ENCODE measurements at regions not wholly inside any gene's neighbourhood (a gene's known extent, or its start where the extent isn't known, plus 50 kb on each side); places are given as distances from the start of the nearest gene placed in this dataset.
"Not testable (repeated sequence)": the region's sequence is repeated elsewhere in the genome, so short reads cannot be mapped to it uniquely, and the experiment has no call there.

DNA sequence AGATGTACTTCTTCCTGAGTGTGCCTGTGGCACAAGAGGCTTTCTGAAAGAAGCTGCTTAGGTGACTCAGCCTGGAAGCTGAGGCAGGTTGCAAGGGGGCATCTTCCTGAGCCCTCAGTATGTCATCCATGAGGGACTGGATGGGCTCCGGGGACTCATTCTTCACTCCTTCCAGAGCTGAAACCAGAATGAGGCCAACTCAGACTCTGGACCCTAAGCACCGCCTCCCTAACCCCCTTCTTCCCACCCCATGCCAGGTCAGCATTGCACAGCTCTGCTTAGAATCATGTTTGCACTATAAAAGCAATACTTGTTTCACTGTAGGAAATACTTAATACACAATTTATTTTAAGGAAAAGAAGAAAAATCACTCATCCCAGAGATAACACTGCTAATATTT is 138.3 kb downstream of the KLRB1 start:
- not testable (repeated sequence) for DNase-seq (ENCODE audit: low spot score)
- in situ Hi-C loops (cut with MboI; ENCODE audit: low pct_unique_long_range_greater_than_20kb, low sequenced_read_pairs, unreplicated experiment), result loop anchor here (25.0 kb wide), 2 partner anchors 118 to 132 kb away; no protein-coding TSS in a partner anchor

DNA sequence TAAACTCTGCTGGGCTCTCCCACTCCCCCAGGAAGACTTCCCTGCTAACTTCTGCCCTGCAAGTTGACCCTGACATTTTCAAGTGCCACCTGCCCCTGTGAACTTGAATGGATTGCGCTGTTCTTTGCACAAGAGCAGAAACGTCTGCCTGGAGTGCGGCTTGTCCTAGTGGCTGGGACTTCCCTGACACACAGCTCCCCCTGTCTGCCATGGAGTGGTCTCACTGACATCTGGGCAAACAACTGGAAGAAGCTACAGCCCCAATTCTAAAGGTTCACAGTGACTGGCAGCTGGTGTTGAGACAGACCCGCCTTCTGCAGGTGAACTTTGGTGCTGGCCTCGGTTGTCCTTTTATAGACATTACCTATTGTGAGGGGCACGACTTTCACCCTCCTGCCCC is 138.7 kb downstream of the KLRB1 start:
- in situ Hi-C loops (cut with MboI; ENCODE audit: low pct_unique_long_range_greater_than_20kb, low sequenced_read_pairs, unreplicated experiment), result loop anchor here (25.0 kb wide), 2 partner anchors 118 to 132 kb away; no protein-coding TSS in a partner anchor
- DNase-seq (ENCODE audit: low spot score), result not testable (repeated sequence)
- TF ChIP-seq, protein P1, sequence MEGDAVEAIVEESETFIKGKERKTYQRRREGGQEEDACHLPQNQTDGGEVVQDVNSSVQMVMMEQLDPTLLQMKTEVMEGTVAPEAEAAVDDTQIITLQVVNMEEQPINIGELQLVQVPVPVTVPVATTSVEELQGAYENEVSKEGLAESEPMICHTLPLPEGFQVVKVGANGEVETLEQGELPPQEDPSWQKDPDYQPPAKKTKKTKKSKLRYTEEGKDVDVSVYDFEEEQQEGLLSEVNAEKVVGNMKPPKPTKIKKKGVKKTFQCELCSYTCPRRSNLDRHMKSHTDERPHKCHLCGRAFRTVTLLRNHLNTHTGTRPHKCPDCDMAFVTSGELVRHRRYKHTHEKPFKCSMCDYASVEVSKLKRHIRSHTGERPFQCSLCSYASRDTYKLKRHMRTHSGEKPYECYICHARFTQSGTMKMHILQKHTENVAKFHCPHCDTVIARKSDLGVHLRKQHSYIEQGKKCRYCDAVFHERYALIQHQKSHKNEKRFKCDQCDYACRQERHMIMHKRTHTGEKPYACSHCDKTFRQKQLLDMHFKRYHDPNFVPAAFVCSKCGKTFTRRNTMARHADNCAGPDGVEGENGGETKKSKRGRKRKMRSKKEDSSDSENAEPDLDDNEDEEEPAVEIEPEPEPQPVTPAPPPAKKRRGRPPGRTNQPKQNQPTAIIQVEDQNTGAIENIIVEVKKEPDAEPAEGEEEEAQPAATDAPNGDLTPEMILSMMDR (IDR thresholded peaks at IDR 0.05; ENCODE audit: extremely low read depth, insufficient read depth, missing control alignments), result peak; percentile 43

DNA sequence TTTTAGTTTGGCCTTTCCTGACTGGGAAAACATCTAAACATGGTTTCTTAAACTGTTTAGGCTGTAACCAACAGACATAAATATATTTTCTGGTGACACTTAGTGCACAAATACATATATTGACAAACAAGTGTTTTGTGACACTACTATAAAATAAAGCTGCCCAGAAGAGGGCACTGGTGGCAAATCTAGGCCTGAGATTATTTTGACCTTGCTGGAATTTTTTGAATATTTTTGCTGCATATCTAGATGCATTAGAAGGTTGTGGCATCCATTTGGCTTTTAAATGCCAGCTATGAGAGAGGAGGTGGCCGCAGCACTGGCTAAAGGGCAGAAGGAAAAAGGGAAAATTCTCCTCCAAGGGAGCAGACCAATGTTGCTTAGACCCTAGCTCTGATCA is 139.6 kb downstream of the KLRB1 start:
- in situ Hi-C loops (cut with MboI; ENCODE audit: low pct_unique_long_range_greater_than_20kb, low sequenced_read_pairs, unreplicated experiment), result loop anchor here (25.0 kb wide), 2 partner anchors 119 to 131 kb away; no protein-coding TSS in a partner anchor
- DNase-seq (ENCODE audit: low spot score), result not testable (repeated sequence)
- TF ChIP-seq, protein P1 (IDR thresholded peaks at IDR 0.05; ENCODE audit: extremely low read depth, insufficient read depth, missing control alignments), result peak; percentile 17

DNA sequence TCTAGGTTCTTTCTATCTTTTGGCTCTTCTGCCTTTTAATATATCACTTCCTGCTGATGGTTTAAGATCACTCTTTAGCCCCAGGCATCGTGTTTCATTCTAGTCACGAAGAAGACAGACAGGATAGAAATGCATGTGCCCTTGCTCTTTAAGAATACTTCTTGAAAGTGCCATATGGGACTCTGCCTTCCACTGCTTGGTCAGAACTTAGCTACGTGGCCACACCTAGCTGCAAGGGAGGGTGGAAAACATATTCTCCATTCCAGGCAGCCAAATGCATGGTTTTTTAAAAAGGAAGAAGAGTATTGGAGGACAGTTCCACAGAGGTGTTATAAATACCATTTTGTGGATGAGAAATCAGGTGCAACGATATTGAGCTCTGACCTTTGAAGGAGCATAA is 143.3 kb downstream of the KLRB1 start:
- no peak for DNase-seq (ENCODE audit: low spot score)
- TF ChIP-seq, protein P1 (IDR thresholded peaks at IDR 0.05; ENCODE audit: extremely low read depth, insufficient read depth, missing control alignments), result no peak
- in situ Hi-C loops (cut with MboI; ENCODE audit: low pct_unique_long_range_greater_than_20kb, low sequenced_read_pairs, unreplicated experiment), result loop anchor here (25.0 kb wide), 2 partner anchors 123 to 127 kb away; no protein-coding TSS in a partner anchor

DNA sequence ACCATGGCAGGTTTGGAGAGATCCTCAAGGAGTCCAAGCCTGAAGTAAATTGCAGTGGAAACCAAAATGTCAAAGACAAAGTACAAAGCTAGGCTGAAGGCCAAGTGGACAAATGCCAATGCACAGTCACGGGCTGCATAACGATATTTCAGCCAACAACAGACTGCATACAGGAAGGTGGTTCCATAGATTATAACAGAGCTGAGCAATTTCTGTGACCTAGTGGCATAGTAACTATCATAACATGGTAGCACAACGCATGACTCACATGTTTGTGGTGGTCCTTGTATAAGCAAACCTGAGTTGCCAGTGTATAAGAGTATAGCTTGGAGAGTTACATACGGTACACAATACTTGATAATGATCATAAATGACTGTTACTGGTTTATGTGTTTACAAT is 152.2 kb downstream of the KLRB1 start:
- DNase-seq (ENCODE audit: low spot score), result not testable (repeated sequence)
- in situ Hi-C loops (cut with MboI; ENCODE audit: low pct_unique_long_range_greater_than_20kb, low sequenced_read_pairs, unreplicated experiment), result loop anchor here (25.0 kb wide), 2 partner anchors 118 to 132 kb away; no protein-coding TSS in a partner anchor

DNA sequence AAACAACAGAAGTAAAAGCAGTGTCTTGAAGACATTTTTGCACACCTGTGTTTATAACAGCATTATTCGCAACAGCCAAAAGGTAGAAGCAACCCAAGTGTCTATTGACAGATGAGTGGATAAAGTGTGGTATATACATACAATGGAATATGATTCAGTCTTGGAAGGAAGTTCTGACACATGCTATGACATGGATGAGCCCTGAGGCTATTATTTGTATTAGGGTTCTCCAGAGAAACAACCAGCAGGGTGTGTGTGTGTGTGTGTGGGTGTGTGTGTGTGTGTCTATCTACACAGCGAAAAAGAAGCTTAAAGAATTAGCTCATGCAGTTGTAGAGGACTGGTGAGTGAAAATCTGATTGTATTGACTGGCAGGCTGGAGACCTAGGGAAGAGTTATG is 153.7 kb downstream of the KLRB1 start:
- not testable (repeated sequence) for DNase-seq (ENCODE audit: low spot score)
- in situ Hi-C loops (cut with MboI; ENCODE audit: low pct_unique_long_range_greater_than_20kb, low sequenced_read_pairs, unreplicated experiment), result loop anchor here (25.0 kb wide), 2 partner anchors 117 to 133 kb away; no protein-coding TSS in a partner anchor

DNA sequence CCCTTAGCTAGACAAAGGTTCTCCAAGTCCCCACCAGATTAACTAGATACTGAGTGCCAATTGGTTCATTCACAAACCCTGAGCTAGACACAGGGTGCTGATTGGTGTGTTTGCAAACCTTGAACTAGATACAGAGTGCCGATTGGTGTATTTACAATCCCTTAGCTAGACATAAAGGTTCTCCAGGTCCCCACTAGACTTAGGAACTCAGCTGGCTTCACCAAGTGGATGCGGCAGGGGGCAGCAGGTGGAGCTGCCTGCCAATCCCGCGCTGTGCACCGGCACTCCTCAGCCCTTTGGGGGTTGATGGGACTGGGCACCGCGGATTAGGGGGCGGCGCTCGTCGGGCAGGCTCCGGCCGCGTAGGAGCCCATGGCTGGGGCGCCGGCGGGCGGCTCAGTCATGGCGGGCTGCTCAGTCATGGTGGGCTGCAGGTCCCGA is 157.6 kb downstream of the KLRB1 start:
- not testable (repeated sequence) for DNase-seq (ENCODE audit: low spot score)
- in situ Hi-C loops (cut with MboI; ENCODE audit: low pct_unique_long_range_greater_than_20kb, low sequenced_read_pairs, unreplicated experiment), result loop anchor here (25.0 kb wide), 2 partner anchors 113 to 137 kb away; no protein-coding TSS in a partner anchor

DNA sequence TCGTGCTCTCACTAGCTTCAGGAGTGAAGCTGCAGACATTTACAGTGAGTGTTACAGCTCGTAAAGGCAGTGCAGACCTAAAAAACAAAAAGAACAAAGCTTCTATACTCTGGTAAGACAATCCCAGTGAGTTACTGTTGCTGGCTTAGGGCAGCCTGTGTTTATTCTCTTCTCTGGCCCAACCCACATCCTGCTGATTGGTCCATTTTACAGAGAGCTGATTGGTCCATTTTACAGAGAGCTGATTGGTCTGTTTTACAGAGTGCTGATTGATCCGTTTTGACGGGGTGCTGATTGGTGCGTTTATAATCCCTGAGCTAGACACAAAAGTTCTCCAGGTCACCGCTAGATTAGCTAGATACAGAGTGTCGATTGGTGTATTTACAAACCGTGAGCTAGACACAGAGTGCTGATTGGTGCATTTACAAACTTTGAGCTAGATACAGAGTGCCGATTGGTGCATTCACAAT is 158.0 kb downstream of the KLRB1 start:
- in situ Hi-C loops (cut with MboI; ENCODE audit: low pct_unique_long_range_greater_than_20kb, low sequenced_read_pairs, unreplicated experiment), result loop anchor here (25.0 kb wide), 2 partner anchors 112 to 138 kb away; no protein-coding TSS in a partner anchor
- DNase-seq (ENCODE audit: low spot score), result not testable (repeated sequence)

DNA sequence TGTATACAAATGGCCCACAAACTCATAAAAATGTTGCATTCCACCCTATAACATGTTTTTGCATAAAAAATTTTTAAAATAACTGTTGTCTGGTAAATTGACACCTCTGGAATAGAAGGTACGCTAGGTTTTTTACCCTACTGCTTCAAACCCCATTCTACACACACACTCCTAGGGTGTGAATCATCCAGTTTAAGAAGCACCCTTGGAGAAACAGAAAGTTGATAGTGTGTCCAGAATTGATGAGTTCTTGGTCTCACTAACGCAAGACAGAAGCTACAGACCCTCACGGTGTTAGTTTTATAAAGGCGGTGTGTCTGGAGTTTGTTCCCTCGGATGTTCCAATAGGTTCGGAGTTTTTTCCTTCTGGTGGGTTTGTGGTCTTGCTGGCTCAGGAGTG is 158.5 kb downstream of the KLRB1 start:
- TF ChIP-seq, protein P1 (IDR thresholded peaks at IDR 0.05; ENCODE audit: extremely low read depth, insufficient read depth, missing control alignments), result no peak
- peak; percentile 10 for DNase-seq (ENCODE audit: low spot score)
- in situ Hi-C loops (cut with MboI; ENCODE audit: low pct_unique_long_range_greater_than_20kb, low sequenced_read_pairs, unreplicated experiment), result no loop called here

DNA sequence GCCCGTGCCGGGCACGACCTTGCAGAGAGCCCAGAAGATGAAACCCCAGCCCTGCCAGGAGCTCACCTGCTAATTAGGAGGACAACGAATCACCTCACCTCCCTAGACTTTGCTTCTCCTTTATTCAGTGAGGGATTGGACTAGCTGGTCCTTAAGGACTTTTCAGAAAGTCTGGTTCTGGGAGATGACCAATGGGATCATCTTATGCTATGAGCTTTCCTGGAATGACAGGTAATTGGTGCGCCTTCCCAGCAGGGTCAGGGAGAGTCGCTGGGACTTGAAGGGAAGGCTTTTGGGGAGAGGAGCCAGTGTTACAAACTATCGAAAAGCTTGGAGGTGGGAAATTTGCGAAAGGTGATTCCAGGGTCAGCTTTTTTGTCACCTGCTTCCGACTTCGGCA is 159.1 kb downstream of the KLRB1 start:
- DNase-seq (ENCODE audit: low spot score); in situ Hi-C loops (cut with MboI; ENCODE audit: low pct_unique_long_range_greater_than_20kb, low sequenced_read_pairs, unreplicated experiment): not testable (repeated sequence)

DNA sequence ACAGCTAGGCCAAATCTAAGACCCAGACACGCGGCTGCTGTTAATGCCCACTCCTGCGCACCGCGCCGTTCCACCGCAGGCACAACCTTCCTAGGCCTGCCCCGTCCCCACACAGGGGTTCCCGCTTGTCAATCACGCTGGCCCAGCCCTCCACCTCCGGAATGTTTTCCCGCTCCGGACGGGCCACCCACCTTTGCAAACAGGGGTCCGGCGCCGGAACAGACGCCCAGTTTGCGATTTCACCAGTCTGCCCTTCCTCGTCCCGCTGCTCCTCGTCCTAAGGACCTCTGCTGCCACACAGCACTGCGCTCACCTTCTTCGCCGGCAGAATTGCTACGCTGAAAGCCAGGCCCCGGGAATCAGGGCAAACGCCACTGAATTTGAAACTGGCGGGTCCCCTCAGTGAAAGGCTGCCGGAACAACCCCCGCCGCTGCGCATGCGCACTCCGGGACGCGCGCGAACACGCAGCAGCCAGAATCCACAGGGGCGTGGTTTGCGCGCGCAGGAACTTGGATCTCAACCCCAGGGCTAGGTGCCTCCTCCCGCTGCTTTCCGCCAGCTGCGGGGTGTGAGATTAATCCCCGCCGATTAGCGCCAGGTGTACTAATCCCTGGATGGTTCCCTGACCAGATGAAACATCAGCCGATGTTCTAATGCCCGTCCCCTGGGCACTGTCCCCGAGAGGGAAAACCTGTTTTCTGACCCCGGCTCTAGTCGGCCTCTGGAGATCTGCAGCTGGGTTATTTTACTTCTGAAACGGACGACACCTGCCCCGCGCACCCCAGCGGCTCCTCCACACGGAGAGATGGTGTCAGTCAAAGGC is 159.7 kb downstream of the KLRB1 start:
- in situ Hi-C loops (cut with MboI; ENCODE audit: low pct_unique_long_range_greater_than_20kb, low sequenced_read_pairs, unreplicated experiment), result not testable (repeated sequence)
- DNase-seq (ENCODE audit: low spot score), result peak; percentile 74

DNA sequence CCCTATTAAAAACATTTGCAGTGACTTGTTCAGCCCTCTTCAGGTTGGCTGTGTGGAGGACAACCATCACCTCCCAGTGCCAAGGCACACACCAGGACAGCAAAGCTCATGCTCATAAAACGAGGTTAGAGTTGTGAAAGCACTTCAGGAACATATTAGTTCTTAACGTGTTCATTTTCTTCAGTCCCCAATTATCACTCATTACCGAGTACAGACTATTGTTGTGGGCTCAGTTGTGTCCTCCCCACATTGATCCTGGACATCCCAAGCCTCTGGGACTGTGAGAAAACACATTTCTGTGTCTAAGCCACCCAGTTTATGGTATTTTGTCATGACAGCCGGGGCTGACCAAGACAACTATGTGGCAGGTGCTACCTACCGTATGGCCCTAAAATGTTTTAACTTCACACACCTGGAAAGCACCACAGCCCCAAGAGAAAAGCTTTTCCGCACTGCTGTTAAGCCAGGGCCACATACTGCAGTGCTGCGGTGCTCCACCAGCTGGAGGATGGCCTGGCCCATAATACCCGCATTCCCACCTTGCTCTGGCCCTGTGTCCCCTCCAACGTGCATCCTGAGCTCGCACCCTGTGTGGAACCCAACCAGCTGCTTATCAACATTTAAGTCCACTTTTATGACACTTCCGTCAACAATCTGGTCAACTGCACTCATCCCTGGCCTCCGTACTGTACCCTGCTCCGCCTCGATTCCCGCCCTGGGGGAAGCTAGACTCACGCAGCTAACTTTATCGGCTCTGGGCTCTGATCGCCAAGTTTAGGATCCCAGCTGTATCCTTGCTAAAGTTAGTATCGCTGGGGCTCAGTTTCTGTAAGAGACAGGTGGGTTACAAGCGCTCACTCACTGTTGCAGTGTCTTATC is 160.6 kb downstream of the KLRB1 start:
- in situ Hi-C loops (cut with MboI; ENCODE audit: low pct_unique_long_range_greater_than_20kb, low sequenced_read_pairs, unreplicated experiment); DNase-seq (ENCODE audit: low spot score): not testable (repeated sequence)
